GM12892 (cell line): ENCODE measurements at regions not wholly inside any gene's neighbourhood (a gene's known extent, or its start where the extent isn't known, plus 50 kb on each side); places are given as distances from the start of the nearest gene placed in this dataset.

Source experiments
- POLR2A ChIP-seq: IDR thresholded peaks from 2 replicates; pipeline ENCODE4 v1.6.1; 2011; ENCODE audit warnings: low read depth, low read length, control low read depth
- POLR2AphosphoS5 ChIP-seq: IDR thresholded peaks from 2 replicates; pipeline ENCODE4 v1.6.1; 2011; ENCODE audit warnings: low read depth, low read length, control low read depth
- TAF1 ChIP-seq: IDR thresholded peaks from 2 replicates; pipeline ENCODE4 v1.6.1; 2011; ENCODE audit warnings: low read depth, mild to moderate bottlenecking, control low read depth, low read length, borderline replicate concordance

GRCh38 chr2:191622374-191623320 lies 55.3 kb upstream of the NABP1 start:
- TF ChIP-seq POLR2A = no peak
- no peak for TF ChIP-seq POLR2AphosphoS5
- TF ChIP-seq TAF1 = no peak
